ENCODE measurements at regions not wholly inside any gene's neighbourhood (a gene's known extent, or its start where the extent isn't known, plus 50 kb on each side); places are given as distances from the start of the nearest gene placed in this dataset.

- Mint-ChIP-seq H3K4me3 (no peak overlapping the region), H3K9me3 (peaks cover 14 to 16% of the 10 kb centered on the region in 2 donors), H3K4me1 (peaks cover 29% of the 10 kb centered on the region), H3K27ac (no peak overlapping the region), H3K27me3 (no peaks in the 10 kb centered on the region)
- ATAC-seq (no peak), DNase-seq (no peak)
These were observed 627.5 kb upstream of the LMCD1 start for GRCh38 chr3:7874116-7874515.

DNA sequence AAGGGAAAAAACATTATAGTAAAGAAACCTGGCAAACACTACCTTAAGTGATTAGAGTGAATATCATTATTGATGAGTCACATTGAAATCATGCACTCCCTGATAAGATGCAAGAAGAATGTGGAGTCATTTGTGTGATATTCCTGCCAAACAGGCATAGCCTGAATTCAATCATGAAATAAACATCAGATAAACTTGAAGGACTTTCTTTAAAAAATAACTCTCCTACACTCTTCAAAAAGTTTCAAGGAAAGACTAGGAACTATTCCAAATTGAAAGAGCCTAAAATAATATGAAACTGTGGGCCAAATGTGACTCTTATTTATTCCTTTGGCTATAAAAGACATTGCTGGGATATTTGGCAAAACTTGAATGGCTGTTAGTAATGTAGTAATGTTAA lies 625.7 kb upstream of the LMCD1 start:
- Mint-ChIP-seq H3K4me1 (peaks cover 37% of the 10 kb centered on the region), H3K4me3 (no peak overlapping the region), H3K27ac (no peak overlapping the region), H3K27me3 (no peaks in the 10 kb centered on the region), H3K9me3 (peaks cover 16 to 21% of the 10 kb centered on the region in 2 donors)
- DNase-seq = no peak
- no peak for ATAC-seq

GRCh38 chr3:7876741-7877297 lies 624.8 kb upstream of the LMCD1 start:
- Mint-ChIP-seq H3K4me3 (peak overlapping the region; percentile 10 to 58), H3K27ac (peak overlapping the region in 1 of 2 donors; percentile 72), H3K9me3 (peaks cover 20 to 30% of the 10 kb centered on the region in 2 donors), H3K27me3 (no peaks in the 10 kb centered on the region), H3K4me1 (peaks cover 46% of the 10 kb centered on the region)
- DNase-seq = peak; percentile 39 to 58
- ATAC-seq = peak; percentile 94

- no peak for DNase-seq
- Mint-ChIP-seq H3K9me3 (peaks cover 20 to 32% of the 10 kb centered on the region in 2 donors), H3K27me3 (no peaks in the 10 kb centered on the region), H3K4me1 (peaks cover 51% of the 10 kb centered on the region), H3K4me3 (peak overlapping the region; percentile 4 to 58), H3K27ac (peak overlapping the region; percentile 79 to 87)
- no peak for ATAC-seq
These were observed 624.3 kb upstream of the LMCD1 start for GRCh38 chr3:7877312-7877711.

DNA sequence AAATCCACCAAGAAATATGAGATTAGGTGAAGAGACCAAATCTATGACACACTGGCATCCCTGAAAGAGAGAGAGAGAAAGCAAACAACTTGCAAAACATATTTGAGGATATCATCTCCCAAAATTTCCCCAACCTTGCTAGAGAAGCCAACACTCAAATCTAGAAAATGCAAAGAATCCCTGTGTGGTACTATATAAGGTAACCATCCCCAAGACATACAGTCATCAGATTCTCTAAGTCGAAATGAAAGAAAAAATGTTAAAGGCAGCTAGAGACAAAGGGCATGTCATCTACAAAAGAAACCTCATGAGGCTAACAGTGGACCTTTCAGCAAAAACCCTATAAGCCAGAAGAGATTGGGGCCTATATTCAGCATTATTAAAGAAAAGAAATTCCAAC lies 622.1 kb upstream of the LMCD1 start:
- Mint-ChIP-seq H3K4me1 (peaks cover 64% of the 10 kb centered on the region), H3K27me3 (no peaks in the 10 kb centered on the region), H3K4me3 (no peak overlapping the region), H3K9me3 (peaks cover 23 to 49% of the 10 kb centered on the region in 2 donors), H3K27ac (peak overlapping the region in 1 of 2 donors; percentile 86)
- DNase-seq = no peak
- no peak for ATAC-seq

DNA sequence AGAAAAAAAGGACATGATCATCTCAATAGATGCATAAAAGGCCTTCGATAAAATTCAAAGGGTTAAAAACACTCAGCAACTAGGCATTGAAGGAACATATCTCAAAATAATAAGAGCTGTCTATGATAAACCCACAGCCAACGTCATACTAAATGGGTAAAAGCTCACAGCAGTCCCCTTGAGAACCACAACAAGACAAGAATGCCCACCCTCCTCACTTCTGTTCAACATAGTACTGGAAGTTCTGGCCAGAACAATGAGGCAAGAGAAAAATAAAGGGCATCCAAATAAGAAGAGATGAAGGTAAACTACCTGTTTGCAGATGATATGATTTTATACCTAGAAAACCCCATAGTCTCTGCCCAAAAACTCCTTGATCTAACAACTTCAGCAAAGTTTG lies 619.7 kb upstream of the LMCD1 start:
- no peak for DNase-seq
- Mint-ChIP-seq H3K27me3 (no peaks in the 10 kb centered on the region), H3K9me3 (peaks cover 41 to 66% of the 10 kb centered on the region in 2 donors), H3K4me1 (peaks cover 55% of the 10 kb centered on the region), H3K4me3 (no peak overlapping the region), H3K27ac (no peak overlapping the region)
- ATAC-seq = no peak

DNA sequence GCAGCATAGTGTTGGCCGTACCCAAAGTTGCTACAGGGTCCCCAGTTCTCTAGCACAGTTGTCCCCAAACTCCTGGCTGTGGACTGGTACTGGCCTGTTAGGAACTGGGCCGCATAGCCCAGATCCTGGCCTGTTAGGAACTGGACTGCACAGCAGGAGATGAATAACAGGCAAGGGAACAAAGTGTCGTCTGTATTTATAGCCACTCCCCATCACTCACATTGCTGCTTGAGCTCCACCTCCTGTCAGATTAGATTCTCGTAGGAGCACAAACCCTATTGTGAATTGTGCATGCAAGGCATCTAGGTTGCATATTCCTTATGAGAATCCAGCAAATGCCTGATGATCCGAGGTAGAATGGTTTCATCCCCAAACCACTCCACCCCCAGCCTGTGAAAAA lies 604.0 kb upstream of the LMCD1 start:
- no peak for DNase-seq
- no peak for ATAC-seq
- Mint-ChIP-seq H3K9me3 (peaks cover 11 to 16% of the 10 kb centered on the region in 2 donors), H3K27ac (no peak overlapping the region), H3K4me3 (no peak overlapping the region), H3K4me1 (no peaks in the 10 kb centered on the region), H3K27me3 (no peaks in the 10 kb centered on the region)

DNA sequence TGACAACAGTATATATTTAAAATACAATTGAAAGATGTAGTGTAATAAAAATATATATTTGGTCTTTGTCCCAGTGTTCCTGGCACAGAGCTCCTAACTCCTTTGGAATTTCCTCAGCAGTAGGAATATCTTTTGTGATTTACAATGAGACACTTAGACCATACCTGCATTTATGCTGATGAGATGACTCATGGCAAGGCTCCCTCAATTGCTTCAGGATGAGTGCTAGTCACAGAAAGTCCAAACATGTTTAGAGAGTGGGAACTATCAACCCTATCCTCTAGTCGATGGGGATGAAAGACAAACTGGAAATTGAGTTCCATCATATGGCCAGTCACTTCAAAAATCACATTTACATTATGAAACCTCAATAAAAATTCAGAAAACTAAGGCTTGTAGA lies 588.3 kb upstream of the LMCD1 start:
- no peak for DNase-seq

GRCh38 chr3:7915356-7915755 lies 586.3 kb upstream of the LMCD1 start:
- no peak for DNase-seq
- no peak overlapping the region for H3K27ac Mint-ChIP-seq
- no peak for ATAC-seq
- H3K27me3 Mint-ChIP-seq = no peaks in the 10 kb centered on the region
- H3K4me1 Mint-ChIP-seq = peaks cover 29% of the 10 kb centered on the region
- no peak overlapping the region for H3K4me3 Mint-ChIP-seq
- no peaks in the 10 kb centered on the region for H3K9me3 Mint-ChIP-seq

More for the DNA sequence above, 588.3 kb upstream of the LMCD1 start:
- Mint-ChIP-seq H3K4me1 (peaks cover 24% of the 10 kb centered on the region), H3K27me3 (no peaks in the 10 kb centered on the region), H3K27ac (no peak overlapping the region), H3K9me3 (no peaks in the 10 kb centered on the region), H3K4me3 (no peak overlapping the region)
- no peak for ATAC-seq

GRCh38 chr3:7917443-7918151 lies 584.0 kb upstream of the LMCD1 start:
- H3K27me3 Mint-ChIP-seq = no peaks in the 10 kb centered on the region
- peak overlapping the region in 1 of 2 donors; percentile 34 for H3K4me3 Mint-ChIP-seq
- no peaks in the 10 kb centered on the region for H3K9me3 Mint-ChIP-seq
- ATAC-seq (peak; percentile 93), DNase-seq (peak in 1 of 2 donors; percentile 17)
- H3K4me1 Mint-ChIP-seq = peaks cover 29% of the 10 kb centered on the region
- peak overlapping the region in 1 of 2 donors; percentile 60 for H3K27ac Mint-ChIP-seq

DNA sequence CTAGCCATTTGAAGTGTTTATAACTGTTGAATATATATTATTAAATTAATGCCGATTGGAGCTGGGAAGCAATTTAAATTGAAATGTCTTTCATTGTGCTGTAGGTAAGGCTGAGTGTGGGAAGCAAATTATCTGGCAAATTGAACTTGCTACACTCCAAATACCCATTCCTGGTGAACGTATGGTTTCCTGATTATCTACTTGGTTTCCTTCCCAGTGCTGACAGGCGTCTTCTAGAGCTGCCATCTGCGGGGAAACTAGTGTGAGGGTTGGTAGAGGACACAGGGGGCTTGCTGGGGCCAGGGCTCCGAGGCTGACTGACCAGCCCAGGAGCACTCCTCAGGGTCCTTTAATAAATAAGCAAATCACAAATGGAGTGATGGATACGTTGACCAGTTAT lies 581.4 kb upstream of the LMCD1 start:
- H3K4me1 Mint-ChIP-seq = peaks cover 36% of the 10 kb centered on the region
- DNase-seq (no peak), ATAC-seq (no peak)
- peaks cover 0 to 4% of the 10 kb centered on the region in 2 donors for H3K9me3 Mint-ChIP-seq
- no peak overlapping the region for H3K27ac Mint-ChIP-seq
- no peak overlapping the region for H3K4me3 Mint-ChIP-seq
- no peaks in the 10 kb centered on the region for H3K27me3 Mint-ChIP-seq

DNA sequence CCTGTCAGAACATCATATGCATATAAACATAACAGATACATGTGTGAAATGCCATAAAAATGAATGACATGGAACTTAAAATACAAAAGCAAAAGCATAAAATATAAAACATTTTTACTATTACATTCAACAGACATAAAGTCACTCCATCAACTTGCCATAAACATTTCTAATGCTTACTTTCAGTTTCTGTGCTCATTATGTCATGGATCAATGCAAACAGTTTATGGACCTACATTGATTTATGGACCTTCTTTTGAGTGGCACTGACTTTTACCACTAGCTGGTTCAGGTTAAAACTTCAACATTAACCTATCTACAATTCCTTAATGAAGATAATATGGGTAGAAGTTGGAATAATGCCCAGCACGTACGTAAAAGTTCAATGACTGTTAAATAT lies 577.4 kb upstream of the LMCD1 start:
- ATAC-seq (no peak), DNase-seq (no peak)
- no peak overlapping the region for H3K4me3 Mint-ChIP-seq
- no peaks in the 10 kb centered on the region for H3K27me3 Mint-ChIP-seq
- peaks cover 0 to 4% of the 10 kb centered on the region in 2 donors for H3K9me3 Mint-ChIP-seq
- H3K27ac Mint-ChIP-seq = no peak overlapping the region
- peaks cover 13% of the 10 kb centered on the region for H3K4me1 Mint-ChIP-seq

- DNase-seq (no peak), ATAC-seq (no peak)
- Mint-ChIP-seq H3K27me3 (no peaks in the 10 kb centered on the region), H3K4me3 (no peak overlapping the region), H3K9me3 (peaks cover 0 to 4% of the 10 kb centered on the region in 2 donors), H3K27ac (no peak overlapping the region), H3K4me1 (peaks cover 13% of the 10 kb centered on the region)
These were observed 574.6 kb upstream of the LMCD1 start for GRCh38 chr3:7927015-7927414.

DNA sequence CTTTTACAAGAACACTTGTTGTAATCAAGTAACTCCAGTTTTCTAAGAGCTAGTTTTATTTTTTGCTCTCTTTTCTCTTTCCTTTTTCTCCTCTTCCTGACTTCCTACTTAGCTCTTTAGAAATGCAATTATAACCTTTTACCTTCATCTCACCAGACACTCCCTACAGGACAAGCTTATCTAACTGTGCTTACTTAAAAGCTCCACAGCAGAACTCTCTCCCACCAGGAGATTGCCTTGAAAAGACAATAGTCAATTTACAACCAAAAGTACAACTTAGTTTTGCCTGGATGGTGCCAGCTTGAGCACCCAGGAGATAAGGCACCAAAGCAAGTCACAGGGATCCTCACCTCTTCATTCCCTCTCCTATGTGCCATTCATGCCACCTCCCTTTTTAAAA lies 573.8 kb upstream of the LMCD1 start:
- peaks cover 0 to 4% of the 10 kb centered on the region in 2 donors for H3K9me3 Mint-ChIP-seq
- no peak overlapping the region for H3K27ac Mint-ChIP-seq
- no peaks in the 10 kb centered on the region for H3K27me3 Mint-ChIP-seq
- H3K4me1 Mint-ChIP-seq = peaks cover 13% of the 10 kb centered on the region
- H3K4me3 Mint-ChIP-seq = no peak overlapping the region
- ATAC-seq = no peak
- DNase-seq = no peak

DNA sequence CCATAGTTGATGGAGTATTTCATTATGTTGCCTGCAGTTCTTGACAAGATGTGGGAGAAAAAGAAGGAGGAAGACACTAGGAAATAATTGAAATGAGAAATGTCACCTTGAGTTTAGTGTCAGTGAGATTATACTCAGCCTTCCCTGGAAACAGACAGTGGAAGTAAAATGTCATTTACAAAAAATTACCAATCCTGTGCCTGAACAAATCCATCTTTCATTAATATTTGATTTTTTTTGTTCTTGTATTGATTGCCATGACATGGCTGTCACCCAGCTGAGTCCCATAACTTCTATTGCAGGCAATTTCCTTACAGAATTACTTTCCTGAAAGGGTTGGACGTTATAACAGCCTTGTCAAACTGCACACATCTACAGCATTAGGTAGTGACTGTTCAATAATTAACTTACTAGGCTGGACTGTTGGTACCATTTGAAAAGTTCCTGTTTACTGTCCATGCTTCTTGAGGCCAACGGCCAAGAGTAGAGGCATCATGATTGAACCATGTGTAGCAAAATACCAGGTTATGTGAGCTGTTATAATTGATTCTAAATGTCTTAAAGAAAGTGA lies 572.2 kb upstream of the LMCD1 start:
- Mint-ChIP-seq H3K4me1 (peaks cover 5% of the 10 kb centered on the region), H3K27ac (no peak overlapping the region)
- no peak for DNase-seq

DNA sequence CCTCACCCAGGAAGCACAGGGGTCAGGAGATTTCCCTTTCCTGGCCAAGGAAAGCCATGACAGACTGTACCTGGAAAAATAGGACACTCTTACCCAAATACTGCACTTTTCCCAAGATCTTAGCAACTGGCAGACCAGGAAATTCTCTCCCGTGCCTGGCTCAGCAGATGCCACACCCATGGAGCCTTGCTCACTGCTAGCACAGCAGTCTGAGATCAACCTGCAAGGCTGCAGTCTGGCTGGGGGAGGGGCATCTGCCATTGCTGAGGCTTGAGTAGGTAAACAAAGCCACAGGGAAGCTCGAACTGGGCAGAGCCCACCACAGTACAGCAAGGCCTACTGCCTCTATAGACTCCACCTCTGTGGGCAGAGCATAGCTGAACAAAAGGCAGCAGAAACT lies 567.3 kb upstream of the LMCD1 start:
- Mint-ChIP-seq H3K9me3 (peaks cover 26 to 34% of the 10 kb centered on the region in 2 donors), H3K4me1 (no peaks in the 10 kb centered on the region), H3K27ac (no peak overlapping the region), H3K27me3 (no peaks in the 10 kb centered on the region), H3K4me3 (no peak overlapping the region)
- DNase-seq (no peak), ATAC-seq (no peak)

More for the DNA sequence above, 572.2 kb upstream of the LMCD1 start:
- Mint-ChIP-seq H3K4me3 (no peak overlapping the region), H3K27me3 (no peaks in the 10 kb centered on the region), H3K9me3 (peaks cover 0 to 6% of the 10 kb centered on the region in 2 donors)
- no peak for ATAC-seq
